ENCODE measurements at regions not wholly inside any gene's neighbourhood (a gene's known extent, or its start where the extent isn't known, plus 50 kb on each side); places are given as distances from the start of the nearest gene placed in this dataset.

- H3K36me3 ChIP-seq (ENCODE audit: insufficient read depth), result no peaks in the 10 kb centered on the region
- WGBS, result 72% methylated on average over 5 of the region's 5 CpGs
- H3K27ac ChIP-seq (ENCODE audit: low read depth), result no peak overlapping the region
- no peak overlapping the region for H3K4me3 ChIP-seq (ENCODE audit: low read depth, low read length)
- no peak for DNase-seq (ENCODE audit: extremely low spot score)
- H3K4me1 ChIP-seq (ENCODE audit: insufficient read depth), result no peaks in the 10 kb centered on the region
Observed at GRCh38 chr2:153786016-153786415, 85.7 kb upstream of the GALNT13 start.

GRCh38 chr2:153787612-153788011 lies 84.1 kb upstream of the GALNT13 start:
- WGBS, result 92% methylated on average over 1 of the region's 1 CpG
- H3K4me1 ChIP-seq (ENCODE audit: insufficient read depth), result no peaks in the 10 kb centered on the region
- no peak overlapping the region for H3K4me3 ChIP-seq (ENCODE audit: low read depth, low read length)
- H3K27ac ChIP-seq (ENCODE audit: low read depth), result no peak overlapping the region
- H3K36me3 ChIP-seq (ENCODE audit: insufficient read depth), result no peaks in the 10 kb centered on the region
- no peak for DNase-seq (ENCODE audit: extremely low spot score)

- Histone ChIP-seq H3K27ac (ENCODE audit: low read depth) (no peak overlapping the region), H3K4me1 (ENCODE audit: insufficient read depth) (no peaks in the 10 kb centered on the region), H3K4me3 (ENCODE audit: low read depth, low read length) (no peak overlapping the region), H3K36me3 (ENCODE audit: insufficient read depth) (no peaks in the 10 kb centered on the region)
- no peak for DNase-seq (ENCODE audit: extremely low spot score)
Observed at GRCh38 chr2:153802671-153803070, 69.1 kb upstream of the GALNT13 start.

GRCh38 chr2:153808679-153809078 lies 63.0 kb upstream of the GALNT13 start:
- Histone ChIP-seq H3K4me3 (ENCODE audit: low read depth, low read length) (no peak overlapping the region), H3K4me1 (ENCODE audit: insufficient read depth) (no peaks in the 10 kb centered on the region), H3K27ac (ENCODE audit: low read depth) (no peak overlapping the region), H3K36me3 (ENCODE audit: insufficient read depth) (no peaks in the 10 kb centered on the region)
- DNase-seq (ENCODE audit: extremely low spot score), result no peak

GRCh38 chr2:153811516-153811915 lies 60.2 kb upstream of the GALNT13 start:
- Histone ChIP-seq H3K4me1 (ENCODE audit: insufficient read depth) (no peaks in the 10 kb centered on the region), H3K27ac (ENCODE audit: low read depth) (no peak overlapping the region), H3K36me3 (ENCODE audit: insufficient read depth) (no peaks in the 10 kb centered on the region), H3K4me3 (ENCODE audit: low read depth, low read length) (no peak overlapping the region)
- WGBS, result 43% methylated on average over 1 of the region's 1 CpG
- no peak for DNase-seq (ENCODE audit: extremely low spot score)

- DNase-seq (ENCODE audit: extremely low spot score), result no peak
- no peak overlapping the region for H3K4me3 ChIP-seq (ENCODE audit: low read depth, low read length)
- no peaks in the 10 kb centered on the region for H3K36me3 ChIP-seq (ENCODE audit: insufficient read depth)
- no peak overlapping the region for H3K27ac ChIP-seq (ENCODE audit: low read depth)
- 44% methylated on average over 1 of the region's 1 CpG for WGBS
- no peaks in the 10 kb centered on the region for H3K4me1 ChIP-seq (ENCODE audit: insufficient read depth)
Observed at GRCh38 chr2:153812632-153813031, 59.1 kb upstream of the GALNT13 start.

- WGBS, result 82% methylated on average over 6 of the region's 6 CpGs
- no peak for DNase-seq (ENCODE audit: extremely low spot score)
- no peaks in the 10 kb centered on the region for H3K36me3 ChIP-seq (ENCODE audit: insufficient read depth)
- no peak overlapping the region for H3K4me3 ChIP-seq (ENCODE audit: low read depth, low read length)
- H3K4me1 ChIP-seq (ENCODE audit: insufficient read depth), result no peaks in the 10 kb centered on the region
- H3K27ac ChIP-seq (ENCODE audit: low read depth), result no peak overlapping the region
Observed at GRCh38 chr2:153818242-153818641, 53.5 kb upstream of the GALNT13 start.

- Histone ChIP-seq H3K36me3 (ENCODE audit: insufficient read depth) (no peaks in the 10 kb centered on the region), H3K4me3 (ENCODE audit: low read depth, low read length) (no peak overlapping the region), H3K27ac (ENCODE audit: low read depth) (no peak overlapping the region), H3K4me1 (ENCODE audit: insufficient read depth) (no peaks in the 10 kb centered on the region)
- 88% methylated on average over 1 of the region's 1 CpG for WGBS
- no peak for DNase-seq (ENCODE audit: extremely low spot score)
Observed at GRCh38 chr2:153819074-153819473, 52.6 kb upstream of the GALNT13 start.

- no peak overlapping the region for H3K27ac ChIP-seq (ENCODE audit: low read depth)
- no peak overlapping the region for H3K4me3 ChIP-seq (ENCODE audit: low read depth, low read length)
- DNase-seq (ENCODE audit: extremely low spot score), result no peak
- H3K36me3 ChIP-seq (ENCODE audit: insufficient read depth), result no peaks in the 10 kb centered on the region
- no peaks in the 10 kb centered on the region for H3K4me1 ChIP-seq (ENCODE audit: insufficient read depth)
Observed at GRCh38 chr2:153819501-153819900, 52.2 kb upstream of the GALNT13 start.

Data from urinary bladder (tissue), 3 donors.